Stimulated activated CD8-positive, alpha-beta memory T cell treated with anti-CD3 and anti-CD28 coated beads, Interleukin-7, amount 100 ng/mL, for 1 hour (primary cell): ENCODE measurements at regions not wholly inside any gene's neighbourhood (a gene's known extent, or its start where the extent isn't known, plus 50 kb on each side); places are given as distances from the start of the nearest gene placed in this dataset.
"Not testable (repeated sequence)": the region's sequence is repeated elsewhere in the genome, so short reads cannot be mapped to it uniquely, and the experiment has no call there.

ENCODE experiments used
- DNase-seq, 2 donors: peaks; one replicate each; pipeline ENCODE4 v3.0.0-alpha.2; 2020; ENCODE audit warnings: low read depth in 2 of 2

DNA sequence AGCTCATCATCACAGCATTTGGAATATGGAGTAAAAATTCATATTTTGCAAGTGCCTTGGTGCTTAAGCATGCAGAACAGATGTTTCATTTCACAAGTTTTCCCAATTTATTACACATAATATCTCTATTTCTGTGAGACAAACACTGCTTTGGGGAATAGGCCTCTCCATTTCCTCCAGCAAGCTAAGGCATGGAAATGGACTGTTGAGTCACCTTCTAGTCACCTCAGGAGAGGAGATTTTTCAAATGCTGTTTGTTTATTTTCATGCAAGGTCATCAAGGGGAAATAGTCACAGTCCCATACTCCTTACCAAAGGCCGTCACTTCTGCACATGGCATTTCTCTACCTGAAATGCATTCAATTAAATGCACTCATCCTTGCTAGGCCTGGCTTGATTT, 57.4 kb upstream of the NUTM2D start:
- not testable (repeated sequence) for DNase-seq

DNA sequence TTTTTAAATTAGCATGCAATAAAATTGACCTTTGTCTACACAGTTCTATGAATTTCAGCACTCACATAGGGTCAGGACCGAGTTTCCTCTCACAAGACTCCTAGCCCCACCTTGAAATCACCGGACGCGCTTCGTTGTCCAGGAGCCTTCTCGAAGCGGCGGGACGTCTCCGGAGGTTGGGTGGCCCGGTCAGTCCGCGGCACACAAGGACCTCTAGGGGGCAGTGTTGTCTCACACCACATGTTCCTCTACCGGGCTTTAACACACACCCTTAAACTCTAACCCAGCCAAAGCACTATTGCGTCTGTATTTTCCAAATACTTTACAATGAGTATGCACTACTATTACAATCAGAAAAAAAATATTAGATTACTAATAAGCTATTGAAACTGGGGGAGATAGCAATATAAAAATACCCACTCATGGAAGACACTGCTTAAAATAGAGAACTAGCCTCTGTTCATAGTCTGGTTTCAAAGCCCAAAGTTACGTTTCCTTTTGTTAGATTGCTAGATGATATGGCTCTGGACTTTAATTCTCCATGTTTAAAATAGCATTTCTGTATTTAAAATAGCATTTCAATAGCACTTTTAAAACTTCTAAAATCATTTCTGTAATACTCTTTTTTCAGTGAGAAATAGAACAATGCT, 56.0 kb upstream of the NUTM2D start:
- peak in 1 of 2 donors; percentile 0 for DNase-seq

DNA sequence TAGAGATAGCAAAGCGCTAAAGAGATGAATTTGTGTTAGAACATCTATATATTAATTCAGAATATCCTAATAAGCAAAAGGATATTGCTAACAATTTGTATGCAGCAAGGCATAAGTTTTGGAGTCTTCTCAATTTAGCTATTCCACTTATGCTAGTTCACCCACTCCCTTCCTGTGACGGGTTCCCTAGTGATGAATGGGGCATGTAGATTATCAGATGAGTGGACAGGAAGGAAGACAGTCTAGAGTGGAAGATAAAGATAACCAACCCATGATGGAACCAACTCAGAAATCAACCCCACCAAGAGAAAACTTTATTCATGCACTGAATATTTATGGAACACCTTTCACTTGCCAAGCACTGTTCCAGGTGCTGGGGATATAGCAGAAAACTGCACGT, 55.4 kb upstream of the NUTM2D start:
- DNase-seq, result not testable (repeated sequence)

DNA sequence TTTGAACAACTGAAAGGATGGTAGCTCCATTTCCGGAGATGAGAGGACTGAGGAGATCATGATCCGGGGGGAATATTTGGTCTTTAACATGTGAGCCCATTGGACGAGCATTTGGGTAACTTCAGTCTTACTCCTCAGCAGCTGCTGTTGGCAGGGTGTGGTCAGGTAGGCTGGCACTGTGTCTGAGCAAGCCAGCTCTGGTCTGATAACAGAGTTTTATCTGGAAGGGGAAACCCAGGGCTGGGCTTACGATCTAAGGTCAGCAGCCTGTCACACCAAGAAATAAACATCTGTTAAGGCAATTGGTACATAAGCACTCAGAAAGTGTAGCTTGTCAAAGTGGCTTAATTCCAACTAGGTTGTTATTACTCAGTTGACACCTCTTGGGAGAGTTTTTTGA, 53.8 kb upstream of the NUTM2D start:
- DNase-seq, result not testable (repeated sequence)

DNA sequence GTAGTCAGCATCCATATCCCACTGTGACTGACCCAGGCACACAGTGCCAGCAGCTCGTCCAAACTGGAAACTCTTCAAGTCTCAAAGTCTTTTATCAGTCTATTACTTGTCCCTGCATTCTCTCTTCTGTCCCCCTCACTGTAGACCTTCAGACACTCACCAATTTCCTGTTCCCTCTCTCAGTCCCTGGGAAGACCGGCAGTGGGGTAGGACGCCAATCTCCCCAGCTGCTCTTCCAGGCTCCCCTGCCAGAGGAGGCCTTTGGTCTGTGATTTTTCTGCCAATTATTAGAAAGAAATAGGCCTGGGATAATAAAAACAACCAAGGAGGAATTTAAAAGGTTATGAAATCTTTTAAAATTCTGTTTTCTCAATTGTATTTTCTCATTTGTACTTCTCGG, 50.9 kb upstream of the NUTM2D start:
- not testable (repeated sequence) for DNase-seq
